ENCODE measurements at regions not wholly inside any gene's neighbourhood (a gene's known extent, or its start where the extent isn't known, plus 50 kb on each side); places are given as distances from the start of the nearest gene placed in this dataset.

DNA sequence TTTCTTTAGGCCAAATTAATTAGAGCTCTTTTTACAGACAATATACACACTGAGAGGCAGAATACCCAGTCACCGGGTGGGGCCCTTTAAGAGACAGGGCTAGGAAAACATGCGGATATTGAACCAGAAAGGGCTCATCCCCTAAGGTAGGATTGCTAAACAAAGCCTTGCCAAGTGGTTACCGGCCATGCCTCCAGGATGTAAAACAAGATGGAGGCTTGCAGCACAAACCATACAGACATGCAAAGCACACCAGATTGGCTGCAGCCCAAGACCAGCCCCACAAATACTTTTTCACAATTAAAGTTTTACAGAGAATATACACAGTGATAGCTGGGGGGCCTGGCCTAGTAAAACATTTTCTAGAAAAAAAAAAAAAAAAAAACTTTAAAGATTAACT lies 210.0 kb downstream of the KLHL4 start:
- H3K4me3 ChIP-seq, result no peak overlapping the region
- no peak for DNase-seq
- intact Hi-C loops (cut with DNase I; ENCODE audit: low total_unique reads), result no loop called here
- H3K4me1 ChIP-seq, result no peaks in the 10 kb centered on the region
- H3K9me3 ChIP-seq, result peaks cover 0 to 4% (median 0%) of the 10 kb centered on the region in 8 donors
- no peak overlapping the region for H3K27ac ChIP-seq
- no peaks in the 10 kb centered on the region for H3K36me3 ChIP-seq
- WGBS, 5 donors, result 50 to 63% (median 60%) methylated on average over 3 of the region's 3 CpGs
- no peak for TF ChIP-seq POLR2AphosphoS5 (IDR thresholded peaks at IDR 0.05)
- no peak for TF ChIP-seq POLR2A (IDR thresholded peaks at IDR 0.05)
- TF ChIP-seq CTCF (IDR thresholded peaks at IDR 0.05 in 8 of 11, conservative IDR thresholded peaks at IDR 0.05 in 3 of 11), result no peak
- H3K27me3 ChIP-seq (replicated peaks in 1 of 7), result no peaks in the 10 kb centered on the region

DNA sequence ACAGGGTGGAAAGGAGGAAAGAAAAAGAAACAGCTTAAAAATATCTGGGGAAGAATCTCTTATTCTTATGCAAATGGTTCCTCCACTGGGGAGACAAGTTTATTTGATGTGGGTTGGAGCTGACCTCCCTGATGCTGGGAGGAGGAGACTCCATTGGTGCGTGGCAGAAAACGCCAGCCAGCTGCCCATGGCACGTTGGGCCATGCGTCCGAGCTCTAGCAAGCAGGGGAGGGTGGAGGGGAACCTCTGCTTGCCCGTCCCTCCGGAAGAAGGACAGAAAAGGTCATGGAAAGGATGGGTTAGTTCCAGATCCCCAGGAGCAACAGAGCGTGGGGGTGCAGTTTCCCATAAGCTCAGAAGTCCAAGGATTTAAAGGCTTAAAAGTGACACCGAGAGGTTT lies 210.4 kb downstream of the KLHL4 start:
- no peak overlapping the region for H3K4me3 ChIP-seq
- DNase-seq, result no peak
- H3K27ac ChIP-seq, result no peak overlapping the region
- no peaks in the 10 kb centered on the region for H3K4me1 ChIP-seq
- intact Hi-C loops (cut with DNase I; ENCODE audit: low total_unique reads), result no loop called here
- peaks cover 0 to 4% (median 0%) of the 10 kb centered on the region in 8 donors for H3K9me3 ChIP-seq
- no peaks in the 10 kb centered on the region for H3K36me3 ChIP-seq
- H3K27me3 ChIP-seq (replicated peaks in 1 of 7), result no peaks in the 10 kb centered on the region
- 58 to 87% (median 79%) methylated on average over 9 of the region's 9 CpGs for WGBS, 5 donors
- TF ChIP-seq CTCF (IDR thresholded peaks at IDR 0.05 in 8 of 11, conservative IDR thresholded peaks at IDR 0.05 in 3 of 11), result no peak
- no peak for TF ChIP-seq POLR2AphosphoS5 (IDR thresholded peaks at IDR 0.05)
- TF ChIP-seq POLR2A (IDR thresholded peaks at IDR 0.05), result no peak

GRCh38 chrX:87728459-87728858 lies 210.9 kb downstream of the KLHL4 start:
- peaks cover 0 to 5% (median 0%) of the 10 kb centered on the region in 8 donors for H3K9me3 ChIP-seq
- H3K36me3 ChIP-seq, result no peaks in the 10 kb centered on the region
- intact Hi-C loops (cut with DNase I; ENCODE audit: low total_unique reads), result no loop called here
- no peaks in the 10 kb centered on the region for H3K27me3 ChIP-seq (replicated peaks in 1 of 7)
- DNase-seq, result no peak
- no peak overlapping the region for H3K27ac ChIP-seq
- WGBS, 5 donors, result 82 to 99% (median 92%) methylated on average over 7 of the region's 7 CpGs
- H3K4me3 ChIP-seq, result no peak overlapping the region
- no peak for TF ChIP-seq POLR2AphosphoS5 (IDR thresholded peaks at IDR 0.05)
- TF ChIP-seq CTCF (IDR thresholded peaks at IDR 0.05 in 8 of 11, conservative IDR thresholded peaks at IDR 0.05 in 3 of 11), result no peak
- TF ChIP-seq POLR2A (IDR thresholded peaks at IDR 0.05), result no peak
- no peaks in the 10 kb centered on the region for H3K4me1 ChIP-seq

- no peak overlapping the region for H3K27ac ChIP-seq
- no peaks in the 10 kb centered on the region for H3K36me3 ChIP-seq
- H3K9me3 ChIP-seq, result peaks cover 0 to 8% (median 0%) of the 10 kb centered on the region in 8 donors
- intact Hi-C loops (cut with DNase I; ENCODE audit: low total_unique reads), result no loop called here
- no peaks in the 10 kb centered on the region for H3K27me3 ChIP-seq (replicated peaks in 1 of 7)
- H3K4me1 ChIP-seq, result no peaks in the 10 kb centered on the region
- no peak for DNase-seq
- no peak for TF ChIP-seq POLR2A (IDR thresholded peaks at IDR 0.05)
- TF ChIP-seq POLR2AphosphoS5 (IDR thresholded peaks at IDR 0.05), result no peak
- no peak overlapping the region for H3K4me3 ChIP-seq
These were observed 214.5 kb downstream of the KLHL4 start for GRCh38 chrX:87732133-87732532.

- no peaks in the 10 kb centered on the region for H3K4me1 ChIP-seq
- TF ChIP-seq POLR2AphosphoS5 (IDR thresholded peaks at IDR 0.05) (no peak), POLR2A (IDR thresholded peaks at IDR 0.05) (no peak), CTCF (IDR thresholded peaks at IDR 0.05 in 8 of 11, conservative IDR thresholded peaks at IDR 0.05 in 3 of 11) (no peak)
- H3K36me3 ChIP-seq, result no peaks in the 10 kb centered on the region
- intact Hi-C loops (cut with DNase I; ENCODE audit: low total_unique reads), result no loop called here
- H3K27ac ChIP-seq, result no peak overlapping the region
- H3K27me3 ChIP-seq (replicated peaks in 1 of 7), result no peaks in the 10 kb centered on the region
- no peak overlapping the region for H3K4me3 ChIP-seq
- 33 to 82% (median 66%) methylated on average over 2 of the region's 2 CpGs for WGBS, 5 donors
- peaks cover 0 to 4% (median 0%) of the 10 kb centered on the region in 8 donors for H3K9me3 ChIP-seq
- no peak for DNase-seq
These were observed 219.0 kb downstream of the KLHL4 start for GRCh38 chrX:87736576-87736975.
